WI38 (cell line): ENCODE measurements at regions not wholly inside any gene's neighbourhood (a gene's known extent, or its start where the extent isn't known, plus 50 kb on each side); places are given as distances from the start of the nearest gene placed in this dataset.

Experiments used
- H3K4me3 ChIP-seq: 2 replicates; pipeline ENCODE4 v1.5.1; 2011; ENCODE audit warnings: low read depth, mild to moderate bottlenecking, control low read depth, low read length
- TF ChIP-seq, protein P1 (sequence below): IDR thresholded peaks from 2 replicates; pipeline ENCODE4 v1.5.1; 2012; ENCODE audit warnings: low read depth, mild to moderate bottlenecking, control low read depth, low read length

- TF ChIP-seq, protein P1, sequence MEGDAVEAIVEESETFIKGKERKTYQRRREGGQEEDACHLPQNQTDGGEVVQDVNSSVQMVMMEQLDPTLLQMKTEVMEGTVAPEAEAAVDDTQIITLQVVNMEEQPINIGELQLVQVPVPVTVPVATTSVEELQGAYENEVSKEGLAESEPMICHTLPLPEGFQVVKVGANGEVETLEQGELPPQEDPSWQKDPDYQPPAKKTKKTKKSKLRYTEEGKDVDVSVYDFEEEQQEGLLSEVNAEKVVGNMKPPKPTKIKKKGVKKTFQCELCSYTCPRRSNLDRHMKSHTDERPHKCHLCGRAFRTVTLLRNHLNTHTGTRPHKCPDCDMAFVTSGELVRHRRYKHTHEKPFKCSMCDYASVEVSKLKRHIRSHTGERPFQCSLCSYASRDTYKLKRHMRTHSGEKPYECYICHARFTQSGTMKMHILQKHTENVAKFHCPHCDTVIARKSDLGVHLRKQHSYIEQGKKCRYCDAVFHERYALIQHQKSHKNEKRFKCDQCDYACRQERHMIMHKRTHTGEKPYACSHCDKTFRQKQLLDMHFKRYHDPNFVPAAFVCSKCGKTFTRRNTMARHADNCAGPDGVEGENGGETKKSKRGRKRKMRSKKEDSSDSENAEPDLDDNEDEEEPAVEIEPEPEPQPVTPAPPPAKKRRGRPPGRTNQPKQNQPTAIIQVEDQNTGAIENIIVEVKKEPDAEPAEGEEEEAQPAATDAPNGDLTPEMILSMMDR, result no peak
- no peak overlapping the region for H3K4me3 ChIP-seq
Observed at GRCh38 chr10:108791030-108791429, 1132.3 kb downstream of the XPNPEP1 start.

DNA sequence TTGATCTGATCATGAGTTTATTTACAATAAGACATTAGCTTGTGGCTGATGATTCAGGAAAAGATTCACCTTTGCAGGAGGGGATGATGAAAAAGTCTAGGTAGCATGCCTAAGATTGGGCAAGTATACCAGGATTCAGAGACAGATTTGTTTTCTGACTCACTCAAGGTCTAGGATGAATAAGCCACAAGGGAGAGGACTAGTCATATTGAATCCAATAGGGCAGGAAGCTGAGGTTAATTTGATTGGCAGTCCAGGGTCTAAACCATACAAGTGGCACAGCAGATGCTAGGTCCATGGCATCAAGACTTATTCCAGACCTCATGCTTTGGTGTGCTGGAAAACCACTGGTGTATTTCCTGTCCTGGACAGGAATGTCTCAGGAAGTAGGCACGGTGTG, 1133.4 kb downstream of the XPNPEP1 start:
- TF ChIP-seq, protein P1, result no peak
- H3K4me3 ChIP-seq, result no peak overlapping the region

- H3K4me3 ChIP-seq, result no peak overlapping the region
- TF ChIP-seq, protein P1, result no peak
Observed at GRCh38 chr10:108789336-108789735, 1134.0 kb downstream of the XPNPEP1 start.

DNA sequence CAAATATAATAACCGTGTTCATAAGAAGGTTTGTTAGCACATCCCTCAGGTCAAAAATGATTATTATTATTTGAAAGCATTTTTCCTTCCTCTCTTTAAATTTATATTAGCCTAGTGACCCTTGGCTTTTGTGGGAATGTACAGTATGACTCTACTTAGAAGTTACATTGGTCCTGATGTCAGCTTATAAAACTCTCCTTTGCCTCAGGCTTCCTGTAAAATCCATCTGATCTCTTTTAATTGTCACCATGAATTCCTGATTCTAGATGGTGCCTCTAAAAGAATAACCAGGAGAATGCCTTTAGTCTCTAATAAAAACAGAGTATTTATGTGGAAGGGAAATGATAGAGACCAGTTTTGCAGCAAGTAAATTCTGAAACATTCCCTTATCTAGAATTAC, 1134.4 kb downstream of the XPNPEP1 start:
- H3K4me3 ChIP-seq, result no peak overlapping the region
- TF ChIP-seq, protein P1, result no peak

DNA sequence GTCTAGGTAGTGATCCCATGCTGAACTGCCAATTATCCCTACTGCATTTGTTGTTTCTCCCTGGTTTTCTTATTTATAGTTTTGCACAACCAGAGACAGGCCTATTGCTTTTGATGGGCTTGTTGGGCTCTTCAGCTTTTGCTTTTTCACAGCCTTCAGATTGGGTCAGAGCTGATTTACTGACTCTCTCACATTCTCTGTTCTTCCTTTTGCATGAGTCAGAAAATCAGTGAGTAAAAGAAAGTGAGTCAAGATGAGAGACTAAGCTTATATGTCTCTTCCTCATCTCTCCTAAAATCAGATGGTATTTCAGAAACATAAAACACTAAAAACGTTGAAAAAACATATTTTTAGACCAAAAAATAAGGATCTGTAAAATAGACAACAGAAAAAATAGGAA, 1135.4 kb downstream of the XPNPEP1 start:
- TF ChIP-seq, protein P1, result no peak

DNA sequence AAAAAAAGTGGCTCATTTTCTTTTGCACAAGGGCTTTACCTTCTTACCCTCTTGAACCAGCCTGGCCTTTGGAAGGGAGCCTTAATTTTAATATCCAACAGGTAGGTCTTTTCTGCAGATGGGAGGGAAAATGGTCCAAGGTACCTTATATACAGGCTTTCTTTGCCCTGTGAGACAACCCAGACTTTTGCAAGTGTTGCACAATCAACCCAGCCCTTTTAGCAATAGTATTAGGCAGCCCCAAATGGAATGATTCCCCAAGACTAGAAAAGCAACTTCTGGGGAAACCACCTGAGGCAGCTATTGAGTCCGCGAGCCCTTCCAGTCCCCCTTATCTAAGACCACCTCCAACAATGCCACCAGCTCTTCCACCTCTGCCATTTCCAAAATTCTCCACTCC, 1138.3 kb downstream of the XPNPEP1 start:
- H3K4me3 ChIP-seq, result no peak overlapping the region
- TF ChIP-seq, protein P1, result no peak

More for the DNA sequence above, 1135.4 kb downstream of the XPNPEP1 start:
- no peak overlapping the region for H3K4me3 ChIP-seq

GRCh38 chr10:108784534-108784933, 1138.8 kb downstream of the XPNPEP1 start:
- TF ChIP-seq, protein P1, result no peak
- H3K4me3 ChIP-seq, result no peak overlapping the region
